ENCODE measurements at regions not wholly inside any gene's neighbourhood (a gene's known extent, or its start where the extent isn't known, plus 50 kb on each side); places are given as distances from the start of the nearest gene placed in this dataset.

- no peaks in the 10 kb centered on the region for H3K27me3 ChIP-seq (ENCODE audit: control insufficient read depth, insufficient read depth, low read length)
- H3K9ac ChIP-seq (ENCODE audit: low read length) = no peak overlapping the region
- H3K27ac ChIP-seq (ENCODE audit: low read depth, low read length) = no peak overlapping the region
- H3K4me3 ChIP-seq (ENCODE audit: low read length) = no peak overlapping the region
- no peaks in the 10 kb centered on the region for H3K36me3 ChIP-seq (ENCODE audit: control insufficient read depth, insufficient read depth, low read length)
- H3K4me1 ChIP-seq (ENCODE audit: control insufficient read depth, insufficient read depth, low read length) = no peaks in the 10 kb centered on the region
Observed at GRCh38 chr18:64528646-64529045, 379.8 kb upstream of the LINC00305 start.

GRCh38 chr18:64519201-64519600 is 370.3 kb upstream of the LINC00305 start:
- Histone ChIP-seq H3K9ac (ENCODE audit: low read length) (no peak overlapping the region), H3K27ac (ENCODE audit: low read depth, low read length) (no peak overlapping the region), H3K36me3 (ENCODE audit: control insufficient read depth, insufficient read depth, low read length) (no peaks in the 10 kb centered on the region), H3K4me1 (ENCODE audit: control insufficient read depth, insufficient read depth, low read length) (no peaks in the 10 kb centered on the region), H3K4me3 (ENCODE audit: low read length) (no peak overlapping the region), H3K27me3 (ENCODE audit: control insufficient read depth, insufficient read depth, low read length) (no peaks in the 10 kb centered on the region)

- Histone ChIP-seq H3K9ac (ENCODE audit: low read length) (no peak overlapping the region), H3K27me3 (ENCODE audit: control insufficient read depth, insufficient read depth, low read length) (no peaks in the 10 kb centered on the region), H3K27ac (ENCODE audit: low read depth, low read length) (no peak overlapping the region), H3K4me3 (ENCODE audit: low read length) (no peak overlapping the region), H3K36me3 (ENCODE audit: control insufficient read depth, insufficient read depth, low read length) (no peaks in the 10 kb centered on the region), H3K4me1 (ENCODE audit: control insufficient read depth, insufficient read depth, low read length) (no peaks in the 10 kb centered on the region)
Observed at GRCh38 chr18:64518191-64518590, 369.3 kb upstream of the LINC00305 start.

- Histone ChIP-seq H3K4me3 (ENCODE audit: low read length) (no peak overlapping the region), H3K9ac (ENCODE audit: low read length) (no peak overlapping the region)
Observed at GRCh38 chr18:64513401-64513800, 364.5 kb upstream of the LINC00305 start.

GRCh38 chr18:64490207-64490606 is 341.3 kb upstream of the LINC00305 start:
- H3K9ac ChIP-seq (ENCODE audit: low read length) = no peak overlapping the region
- no peaks in the 10 kb centered on the region for H3K4me1 ChIP-seq (ENCODE audit: control insufficient read depth, insufficient read depth, low read length)
- H3K4me3 ChIP-seq (ENCODE audit: low read length) = no peak overlapping the region
- no peaks in the 10 kb centered on the region for H3K27me3 ChIP-seq (ENCODE audit: control insufficient read depth, insufficient read depth, low read length)
- no peaks in the 10 kb centered on the region for H3K36me3 ChIP-seq (ENCODE audit: control insufficient read depth, insufficient read depth, low read length)
- no peak overlapping the region for H3K27ac ChIP-seq (ENCODE audit: low read depth, low read length)

More at GRCh38 chr18:64513401-64513800, 364.5 kb upstream of the LINC00305 start:
- H3K36me3 ChIP-seq (ENCODE audit: control insufficient read depth, insufficient read depth, low read length) = no peaks in the 10 kb centered on the region
- no peaks in the 10 kb centered on the region for H3K4me1 ChIP-seq (ENCODE audit: control insufficient read depth, insufficient read depth, low read length)
- no peak overlapping the region for H3K27ac ChIP-seq (ENCODE audit: low read depth, low read length)
- no peaks in the 10 kb centered on the region for H3K27me3 ChIP-seq (ENCODE audit: control insufficient read depth, insufficient read depth, low read length)

GRCh38 chr18:64488698-64489097 is 339.8 kb upstream of the LINC00305 start:
- H3K4me3 ChIP-seq (ENCODE audit: low read length) = no peak overlapping the region
- no peaks in the 10 kb centered on the region for H3K36me3 ChIP-seq (ENCODE audit: control insufficient read depth, insufficient read depth, low read length)
- no peaks in the 10 kb centered on the region for H3K4me1 ChIP-seq (ENCODE audit: control insufficient read depth, insufficient read depth, low read length)
- no peaks in the 10 kb centered on the region for H3K27me3 ChIP-seq (ENCODE audit: control insufficient read depth, insufficient read depth, low read length)
- H3K27ac ChIP-seq (ENCODE audit: low read depth, low read length) = no peak overlapping the region
- no peak overlapping the region for H3K9ac ChIP-seq (ENCODE audit: low read length)

GRCh38 chr18:64474773-64475172 is 325.9 kb upstream of the LINC00305 start:
- H3K4me3 ChIP-seq (ENCODE audit: low read length) = no peak overlapping the region
- H3K27ac ChIP-seq (ENCODE audit: low read depth, low read length) = no peak overlapping the region
- no peaks in the 10 kb centered on the region for H3K36me3 ChIP-seq (ENCODE audit: control insufficient read depth, insufficient read depth, low read length)
- H3K9ac ChIP-seq (ENCODE audit: low read length) = no peak overlapping the region
- no peaks in the 10 kb centered on the region for H3K27me3 ChIP-seq (ENCODE audit: control insufficient read depth, insufficient read depth, low read length)
- H3K4me1 ChIP-seq (ENCODE audit: control insufficient read depth, insufficient read depth, low read length) = no peaks in the 10 kb centered on the region

DNA sequence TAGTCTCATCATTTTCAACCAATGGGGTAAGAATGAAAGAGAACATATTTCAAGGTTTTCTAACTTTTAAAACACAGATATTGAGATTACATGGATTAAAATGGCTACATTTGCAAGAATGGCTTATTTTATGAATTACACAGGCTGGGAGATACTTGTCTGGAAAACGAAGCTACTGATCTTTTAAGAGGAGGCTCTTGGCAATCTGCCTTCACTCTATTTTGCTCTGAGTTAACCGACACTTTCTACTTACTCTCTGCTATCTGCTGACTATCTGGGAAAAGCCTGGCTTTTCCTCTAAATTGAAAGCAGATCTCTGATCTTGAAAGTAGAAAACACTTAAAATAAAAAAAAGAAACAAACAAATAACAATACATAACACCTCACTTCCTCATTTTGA is 325.4 kb upstream of the LINC00305 start:
- no peaks in the 10 kb centered on the region for H3K36me3 ChIP-seq (ENCODE audit: control insufficient read depth, insufficient read depth, low read length)
- H3K4me1 ChIP-seq (ENCODE audit: control insufficient read depth, insufficient read depth, low read length) = no peaks in the 10 kb centered on the region
- no peak overlapping the region for H3K27ac ChIP-seq (ENCODE audit: low read depth, low read length)
- no peaks in the 10 kb centered on the region for H3K27me3 ChIP-seq (ENCODE audit: control insufficient read depth, insufficient read depth, low read length)
- no peak overlapping the region for H3K9ac ChIP-seq (ENCODE audit: low read length)
- no peak overlapping the region for H3K4me3 ChIP-seq (ENCODE audit: low read length)

GRCh38 chr18:64449434-64449833 is 300.5 kb upstream of the LINC00305 start:
- no peak overlapping the region for H3K4me3 ChIP-seq (ENCODE audit: low read length)
- H3K4me1 ChIP-seq (ENCODE audit: control insufficient read depth, insufficient read depth, low read length) = no peaks in the 10 kb centered on the region
- no peak overlapping the region for H3K27ac ChIP-seq (ENCODE audit: low read depth, low read length)
- no peak overlapping the region for H3K9ac ChIP-seq (ENCODE audit: low read length)
- H3K36me3 ChIP-seq (ENCODE audit: control insufficient read depth, insufficient read depth, low read length) = no peaks in the 10 kb centered on the region
- H3K27me3 ChIP-seq (ENCODE audit: control insufficient read depth, insufficient read depth, low read length) = no peaks in the 10 kb centered on the region

DNA sequence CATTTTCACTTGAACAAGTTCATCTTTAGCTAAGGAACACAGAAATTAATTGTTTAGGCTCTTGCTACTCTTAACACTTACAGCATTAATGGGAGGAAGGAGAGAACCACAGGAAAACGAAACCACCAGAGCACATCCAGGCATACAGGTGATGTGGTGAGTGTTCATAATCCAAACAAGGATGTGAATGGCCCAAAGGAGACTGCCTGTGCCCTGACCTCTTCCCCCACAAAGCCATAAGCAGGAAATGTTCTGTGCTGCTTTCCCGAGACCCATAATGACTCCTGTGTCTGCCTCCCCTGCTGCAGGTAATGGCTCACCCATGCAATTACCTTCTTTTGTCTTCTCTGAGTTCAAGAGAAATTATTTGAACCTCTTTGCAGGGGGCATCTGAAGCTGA is 295.9 kb upstream of the LINC00305 start:
- Histone ChIP-seq H3K36me3 (ENCODE audit: control insufficient read depth, insufficient read depth, low read length) (no peaks in the 10 kb centered on the region), H3K4me1 (ENCODE audit: control insufficient read depth, insufficient read depth, low read length) (no peaks in the 10 kb centered on the region), H3K9ac (ENCODE audit: low read length) (no peak overlapping the region), H3K4me3 (ENCODE audit: low read length) (no peak overlapping the region), H3K27ac (ENCODE audit: low read depth, low read length) (no peak overlapping the region), H3K27me3 (ENCODE audit: control insufficient read depth, insufficient read depth, low read length) (no peaks in the 10 kb centered on the region)

DNA sequence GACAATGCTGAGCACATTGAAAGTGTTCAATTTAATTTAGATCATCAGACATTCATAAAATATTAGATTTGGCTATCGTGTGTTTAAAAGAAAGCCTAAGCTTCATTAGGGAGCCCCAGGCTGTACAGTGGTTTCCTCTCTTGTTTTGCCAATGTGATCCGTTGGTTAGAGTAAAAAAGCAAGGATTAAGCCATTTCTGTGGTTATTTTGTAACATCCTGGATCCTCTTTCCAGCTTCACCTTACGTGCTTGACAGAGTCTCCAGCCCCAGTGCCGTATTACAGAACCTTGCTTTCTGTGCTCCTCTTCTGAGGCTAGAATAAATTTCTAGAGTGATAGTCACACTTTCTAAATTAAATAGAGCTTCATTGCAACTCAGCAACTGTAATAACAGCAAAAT is 289.3 kb upstream of the LINC00305 start:
- H3K9ac ChIP-seq (ENCODE audit: low read length) = no peak overlapping the region
- no peaks in the 10 kb centered on the region for H3K36me3 ChIP-seq (ENCODE audit: control insufficient read depth, insufficient read depth, low read length)

GRCh38 chr18:64436111-64436510 is 287.2 kb upstream of the LINC00305 start:
- H3K9ac ChIP-seq (ENCODE audit: low read length) = no peak overlapping the region
- no peak overlapping the region for H3K4me3 ChIP-seq (ENCODE audit: low read length)
- H3K27me3 ChIP-seq (ENCODE audit: control insufficient read depth, insufficient read depth, low read length) = no peaks in the 10 kb centered on the region
- H3K27ac ChIP-seq (ENCODE audit: low read depth, low read length) = no peak overlapping the region
- no peaks in the 10 kb centered on the region for H3K4me1 ChIP-seq (ENCODE audit: control insufficient read depth, insufficient read depth, low read length)
- H3K36me3 ChIP-seq (ENCODE audit: control insufficient read depth, insufficient read depth, low read length) = no peaks in the 10 kb centered on the region

More for the DNA sequence above, 289.3 kb upstream of the LINC00305 start:
- Histone ChIP-seq H3K4me1 (ENCODE audit: control insufficient read depth, insufficient read depth, low read length) (no peaks in the 10 kb centered on the region), H3K27me3 (ENCODE audit: control insufficient read depth, insufficient read depth, low read length) (no peaks in the 10 kb centered on the region), H3K4me3 (ENCODE audit: low read length) (no peak overlapping the region), H3K27ac (ENCODE audit: low read depth, low read length) (no peak overlapping the region)

DNA sequence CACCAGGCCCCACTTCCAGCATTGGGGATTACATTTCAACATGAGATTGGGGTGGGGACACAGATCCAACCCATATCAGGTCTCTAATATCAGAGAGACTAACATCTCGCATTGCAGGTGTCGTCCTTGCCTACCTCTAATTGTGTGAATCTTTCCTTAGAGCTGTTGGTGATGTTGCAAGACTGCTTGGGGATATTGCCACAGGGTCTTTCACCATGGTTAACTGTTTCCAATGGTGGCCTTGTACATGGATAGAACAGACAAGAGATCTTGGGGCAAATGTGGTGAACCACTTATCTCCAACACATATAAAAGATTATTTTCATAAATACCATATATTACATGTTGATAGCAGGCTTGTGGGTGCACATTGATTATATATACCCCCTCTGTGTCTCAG is 270.3 kb upstream of the LINC00305 start:
- Histone ChIP-seq H3K9ac (ENCODE audit: low read length) (no peak overlapping the region), H3K4me3 (ENCODE audit: low read length) (no peak overlapping the region), H3K27ac (ENCODE audit: low read depth, low read length) (no peak overlapping the region), H3K36me3 (ENCODE audit: control insufficient read depth, insufficient read depth, low read length) (no peaks in the 10 kb centered on the region), H3K4me1 (ENCODE audit: control insufficient read depth, insufficient read depth, low read length) (no peaks in the 10 kb centered on the region), H3K27me3 (ENCODE audit: control insufficient read depth, insufficient read depth, low read length) (no peaks in the 10 kb centered on the region)
